ENCODE measurements at regions not wholly inside any gene's neighbourhood (a gene's known extent, or its start where the extent isn't known, plus 50 kb on each side); places are given as distances from the start of the nearest gene placed in this dataset.

- H3K4me1 Mint-ChIP-seq (ENCODE audit: low read depth, unreplicated experiment), result no peaks in the 10 kb centered on the region
- no peak for DNase-seq
- peaks cover 70% of the 10 kb centered on the region for H3K27me3 Mint-ChIP-seq (ENCODE audit: unreplicated experiment)
- H3K9me3 Mint-ChIP-seq (ENCODE audit: low read depth, unreplicated experiment), result no peaks in the 10 kb centered on the region
- H3K36me3 Mint-ChIP-seq (ENCODE audit: insufficient read depth, unreplicated experiment), result no peaks in the 10 kb centered on the region
- CTCF ChIA-PET, result no interaction called here
- intact Hi-C loops (cut with micrococcal nuclease; ENCODE audit: unreplicated experiment), result no loop called here
- TF ChIP-seq CTCF (IDR thresholded peaks at IDR 0.05; ENCODE audit: unreplicated experiment), result no peak
- no TSS peak for BruUV-seq (replicated peaks)
- H3K4me3 Mint-ChIP-seq (ENCODE audit: low read depth, unreplicated experiment), result no peak overlapping the region
- H3K27ac Mint-ChIP-seq (ENCODE audit: unreplicated experiment), result no peak overlapping the region
These were observed 52.7 kb upstream of the RAI2 start for GRCh38 chrX:17913801-17914200.

Measured in Calu3 (cell line).